ENCODE measurements at regions not wholly inside any gene's neighbourhood (a gene's known extent, or its start where the extent isn't known, plus 50 kb on each side); places are given as distances from the start of the nearest gene placed in this dataset.

DNA sequence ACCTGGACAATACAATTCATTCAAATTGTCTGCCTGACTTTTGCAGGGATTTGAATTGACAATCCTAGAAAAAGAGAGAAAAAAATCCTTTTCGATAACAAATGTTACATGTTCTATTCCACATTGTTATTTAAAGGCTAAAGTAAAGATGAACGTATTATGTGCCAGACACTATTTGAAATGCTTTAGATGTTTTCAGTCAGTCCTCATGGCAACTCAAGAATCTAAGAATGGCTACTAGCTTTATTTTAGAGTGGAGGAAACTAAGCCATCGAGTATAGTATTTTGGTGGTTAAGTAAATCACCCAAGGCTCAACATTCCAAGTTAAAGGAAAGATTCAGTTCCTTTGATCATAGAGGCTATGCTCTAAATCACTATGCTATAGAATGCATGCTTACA is 558.6 kb upstream of the MAN1A1 start:
- no peak for TF ChIP-seq POLR2A (IDR thresholded peaks at IDR 0.05; ENCODE audit: low read depth, low read length)
- TF ChIP-seq, protein P1, sequence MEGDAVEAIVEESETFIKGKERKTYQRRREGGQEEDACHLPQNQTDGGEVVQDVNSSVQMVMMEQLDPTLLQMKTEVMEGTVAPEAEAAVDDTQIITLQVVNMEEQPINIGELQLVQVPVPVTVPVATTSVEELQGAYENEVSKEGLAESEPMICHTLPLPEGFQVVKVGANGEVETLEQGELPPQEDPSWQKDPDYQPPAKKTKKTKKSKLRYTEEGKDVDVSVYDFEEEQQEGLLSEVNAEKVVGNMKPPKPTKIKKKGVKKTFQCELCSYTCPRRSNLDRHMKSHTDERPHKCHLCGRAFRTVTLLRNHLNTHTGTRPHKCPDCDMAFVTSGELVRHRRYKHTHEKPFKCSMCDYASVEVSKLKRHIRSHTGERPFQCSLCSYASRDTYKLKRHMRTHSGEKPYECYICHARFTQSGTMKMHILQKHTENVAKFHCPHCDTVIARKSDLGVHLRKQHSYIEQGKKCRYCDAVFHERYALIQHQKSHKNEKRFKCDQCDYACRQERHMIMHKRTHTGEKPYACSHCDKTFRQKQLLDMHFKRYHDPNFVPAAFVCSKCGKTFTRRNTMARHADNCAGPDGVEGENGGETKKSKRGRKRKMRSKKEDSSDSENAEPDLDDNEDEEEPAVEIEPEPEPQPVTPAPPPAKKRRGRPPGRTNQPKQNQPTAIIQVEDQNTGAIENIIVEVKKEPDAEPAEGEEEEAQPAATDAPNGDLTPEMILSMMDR (conservative IDR thresholded peaks at IDR 0.05; ENCODE audit: low read depth, low read length): no peak

Measured in IMR-90 (cell line).